HCT116 (cell line): ENCODE measurements at regions not wholly inside any gene's neighbourhood (a gene's known extent, or its start where the extent isn't known, plus 50 kb on each side); places are given as distances from the start of the nearest gene placed in this dataset.

Experiments
- ATAC-seq: fragments of 200-7000 bp; cut with Tn5 transposase; 2 replicates; pipeline ENCODE4 v1.9.1; 2020; ENCODE audit warnings: mild to moderate bottlenecking, moderate library complexity
- BruUV-seq: library from RNA; stranded (reverse); fragments of 400-500 nt; replicated peaks from 2 replicates; lab custom pipeline; 2021; lab: Mats Ljungman, UMichigan
- CTCF ChIA-PET: fragments of 300-600 bp; sonication (Branson Sonifier 250); formaldehyde crosslinking; loops from one replicate; lab custom pipeline; 2021; ENCODE audit warnings: antibody characterized with exemption; lab: Charles Lee
- POLR2A ChIA-PET: fragments of 300-600, 350-600 bp; sonication (Branson Sonifier 250); formaldehyde crosslinking; loops from one replicate; lab custom pipeline; 2021; ENCODE audit warnings: antibody characterized with exemption; lab: Charles Lee
- RAD21 ChIA-PET, 2 experiments: fragments of 300-600 bp; sonication (Branson Sonifier 250); formaldehyde crosslinking; loops; one replicate each; lab custom pipeline; 2023; ENCODE audit warnings: low total read pairs in 2 of 2; ENCODE audit not compliant: uncharacterized antibody in 2 of 2, unreplicated experiment in 2 of 2, low non-redundant PET in 1 of 2; lab: Charles Lee
- DNase-seq: peaks from one replicate; pipeline ENCODE4 v3.0.0-alpha.2; 2010; ENCODE audit warnings: low read depth, low spot score
- H2AFZ ChIP-seq: fragments of 200-600 bp; shearing (Covaris generic), sonication (generic); 2 replicates; pipeline ENCODE4 v1.6.1; 2017; ENCODE audit warnings: low read depth, mixed run types, mixed read lengths, antibody characterized with exemption, low read length; ENCODE audit not compliant: poor library complexity, severe bottlenecking
- H3K27ac ChIP-seq: 2 replicates; pipeline ENCODE4 v1.5.1; 2012; ENCODE audit warnings: low read depth, low read length
- H3K27me3 ChIP-seq: fragments of 200-600 bp; sonication (generic); 2 replicates; pipeline ENCODE4 v1.6.1; 2016; ENCODE audit warnings: mixed run types, low read length, mixed read lengths; ENCODE audit not compliant: insufficient read depth
- H3K36me3 ChIP-seq, 2 experiments: fragments of 200-500 bp in 1 of 2; fragments of 200-600 bp in 1 of 2; sonication (Bioruptor generic) in 1 of 2; sonication (generic) in 1 of 2; 2 replicates each; pipeline versions ENCODE4 v1.5.1 to v1.6.1; 2014 to 2016; ENCODE audit warnings: low read length in 2 of 2, inconsistent platforms in 1 of 2, mixed read lengths in 1 of 2, mixed run types in 1 of 2; ENCODE audit not compliant: insufficient read depth in 2 of 2, control insufficient read depth in 1 of 2
- H3K4me1 ChIP-seq, 2 experiments: fragments of 200-600 bp in 1 of 2; sonication (generic) in 1 of 2; 2 replicates each; pipeline versions ENCODE4 v1.5.1 to v1.6.1; 2012 to 2017; ENCODE audit warnings: low read length in 2 of 2, inconsistent platforms in 1 of 2, mild to moderate bottlenecking in 1 of 2, mixed read lengths in 1 of 2, mixed run types in 1 of 2, moderate library complexity in 1 of 2; ENCODE audit not compliant: insufficient read depth in 2 of 2, control insufficient read depth in 1 of 2
- H3K4me2 ChIP-seq: fragments of 200-600 bp; sonication (generic); 2 replicates; pipeline ENCODE4 v1.6.1; 2017; ENCODE audit warnings: mixed run types, low read length, mixed read lengths
- H3K4me3 ChIP-seq, 2 experiments: fragments of 200-600 bp in 1 of 2; sonication (generic) in 1 of 2; replicated peaks in 1 of 2; 2 replicates each; pipeline ENCODE4 v1.5.1; 2011 to 2016; ENCODE audit warnings: low read length in 2 of 2, control low read depth in 1 of 2, low read depth in 1 of 2, mild to moderate bottlenecking in 1 of 2, mixed read lengths in 1 of 2, mixed run types in 1 of 2
- H3K79me2 ChIP-seq: fragments of 200-600 bp; sonication (generic); 2 replicates; pipeline ENCODE4 v1.6.1; 2017; ENCODE audit warnings: mild to moderate bottlenecking, mixed run types, low read length, moderate library complexity, mixed read lengths; ENCODE audit not compliant: insufficient read depth
- H3K9ac ChIP-seq: fragments of 200-600 bp; sonication (generic); 2 replicates; pipeline ENCODE4 v1.6.1; 2016; ENCODE audit warnings: low read length, mixed read lengths
- H3K9me2 ChIP-seq: fragments of 200-600 bp; sonication (generic), shearing (Covaris generic); 2 replicates; pipeline ENCODE4 v1.6.1; 2017; ENCODE audit warnings: mixed run types, mild to moderate bottlenecking, moderate library complexity; ENCODE audit not compliant: insufficient read depth
- H3K9me3 ChIP-seq, 2 experiments: fragments of 200-500 bp in 1 of 2; fragments of 200-600 bp in 1 of 2; sonication (Bioruptor generic) in 1 of 2; sonication (generic) in 1 of 2; 2 replicates each; pipeline ENCODE4 v1.6.1; 2014 to 2017; ENCODE audit warnings: low read length in 2 of 2, mixed read lengths in 2 of 2, inconsistent platforms in 1 of 2, low read depth in 1 of 2, mild to moderate bottlenecking in 1 of 2, mixed run types in 1 of 2, moderate library complexity in 1 of 2; ENCODE audit not compliant: control insufficient read depth in 1 of 2, insufficient read depth in 1 of 2
- H4K20me1 ChIP-seq: fragments of 200-600 bp; sonication (generic), shearing (Covaris generic); 2 replicates; pipeline ENCODE4 v1.6.1; 2017; ENCODE audit warnings: mixed run types, mild to moderate bottlenecking, moderate library complexity; ENCODE audit not compliant: insufficient read depth
- CBX3 ChIP-seq: IDR thresholded peaks from 2 replicates; pipeline ENCODE4 v1.6.1; 2012; ENCODE audit warnings: low read depth
- CEBPB ChIP-seq: IDR thresholded peaks from 2 replicates; pipeline ENCODE4 v1.6.1; 2012; ENCODE audit warnings: low read depth
- EGR1 ChIP-seq: IDR thresholded peaks from 2 replicates; pipeline ENCODE4 v1.6.1; 2012; ENCODE audit warnings: low read depth
- EZH2 ChIP-seq: fragments of 200-600 bp; sonication (generic); IDR thresholded peaks from 2 replicates; pipeline ENCODE4 v1.6.1; 2017; ENCODE audit warnings: antibody characterized with exemption, mixed run types
- EZH2phosphoT487 ChIP-seq: fragments of 200-600 bp; IDR thresholded peaks from 2 replicates; pipeline ENCODE4 v1.6.1; 2018; ENCODE audit warnings: antibody characterized with exemption, borderline replicate concordance
- FOSL1 ChIP-seq: IDR thresholded peaks from 2 replicates; pipeline ENCODE4 v1.6.1; 2012; ENCODE audit warnings: low read depth
- JUND ChIP-seq: IDR thresholded peaks from 2 replicates; pipeline ENCODE4 v1.6.1; 2012
- POLR2A ChIP-seq: IDR thresholded peaks from 2 replicates; pipeline ENCODE4 v1.7.0; 2011; ENCODE audit warnings: borderline replicate concordance; ENCODE audit not compliant: insufficient read depth, insufficient read length; ENCODE audit errors: extremely low read depth
- RAD21 ChIP-seq: IDR thresholded peaks from 2 replicates; pipeline ENCODE4 v1.6.1; 2012; ENCODE audit warnings: low read depth, mild to moderate bottlenecking
- SIN3A ChIP-seq: IDR thresholded peaks from 2 replicates; pipeline ENCODE4 v1.6.1; 2012; ENCODE audit warnings: low read depth
- SP1 ChIP-seq: IDR thresholded peaks from 2 replicates; pipeline ENCODE4 v1.6.1; 2012; ENCODE audit warnings: low read depth
- SRF ChIP-seq: IDR thresholded peaks from 2 replicates; pipeline ENCODE4 v1.6.1; 2012; ENCODE audit warnings: low read depth
- TCF7L2 ChIP-seq: IDR thresholded peaks from 2 replicates; pipeline ENCODE4 v1.7.0; 2011; ENCODE audit warnings: borderline replicate concordance, inconsistent platforms; ENCODE audit not compliant: insufficient read depth, insufficient read length; ENCODE audit errors: extremely low read depth
- YY1 ChIP-seq: IDR thresholded peaks from 2 replicates; pipeline ENCODE4 v1.6.1; 2011; ENCODE audit warnings: low read length, low read depth, moderate library complexity, mild to moderate bottlenecking; ENCODE audit not compliant: insufficient replicate concordance; ENCODE audit errors: extremely low read depth
- ZFX ChIP-seq: fragments of 450-650 bp; IDR thresholded peaks from 2 replicates; pipeline ENCODE4 v1.6.1; 2017
- intact Hi-C: fragments of 100-400 bp; cut with micrococcal nuclease; formaldehyde crosslinking; loops from 2 replicates; pipeline ENCODE4 v1.10.0; 2022
- TF ChIP-seq, protein P1 (sequence below), 3 experiments: fragments of 200-600 bp in 1 of 3; sonication (generic) in 1 of 3; IDR thresholded peaks in 2 of 3; conservative IDR thresholded peaks in 1 of 3; 2 replicates each; pipeline ENCODE4 v1.5.1; 2012 to 2017; ENCODE audit warnings: low read depth in 2 of 3, low read length in 2 of 3, antibody characterized with exemption in 1 of 3, borderline replicate concordance in 1 of 3, control low read depth in 1 of 3, mild to moderate bottlenecking in 1 of 3, mixed read lengths in 1 of 3, mixed run types in 1 of 3, moderate library complexity in 1 of 3; ENCODE audit not compliant: insufficient read depth in 1 of 3
- TF ChIP-seq, protein P2 (sequence below): IDR thresholded peaks from 2 replicates; pipeline ENCODE4 v1.6.1; 2012; ENCODE audit warnings: low read depth
- TF ChIP-seq, protein P3 (sequence below): IDR thresholded peaks from 2 replicates; pipeline ENCODE4 v1.6.1; 2012

DNA sequence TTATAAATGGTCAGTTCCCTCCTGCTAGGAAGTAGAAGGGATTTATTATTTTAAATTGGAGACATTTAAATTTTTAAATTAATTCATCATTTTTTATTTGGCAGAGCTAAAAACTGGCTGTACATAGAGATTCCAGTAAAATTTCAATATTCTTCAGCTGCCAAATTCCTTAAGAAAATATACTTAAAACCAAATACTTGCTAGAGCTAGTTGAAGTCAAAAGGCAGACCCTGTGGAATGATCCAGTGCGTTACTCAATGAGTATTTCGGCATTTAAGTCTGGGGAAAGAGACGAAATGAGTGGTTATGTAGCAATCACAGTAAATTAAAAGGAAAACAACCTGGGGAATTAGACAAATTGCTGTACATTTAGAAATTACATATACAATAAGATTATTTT lies 1104.7 kb downstream of the SLC6A15 start:
- Histone ChIP-seq H3K4me3 (no peak overlapping the region), H3K4me2 (no peak overlapping the region), H3K9ac (no peak overlapping the region), H3K27ac (no peak overlapping the region), H3K4me1 (no peaks in the 10 kb centered on the region), H3K79me2 (no peaks in the 10 kb centered on the region), H3K9me3 (no peaks in the 10 kb centered on the region), H3K27me3 (no peaks in the 10 kb centered on the region), H2AFZ (no peak overlapping the region), H4K20me1 (no peaks in the 10 kb centered on the region), H3K9me2 (no peaks in the 10 kb centered on the region)
- ATAC-seq (no peak), DNase-seq (no peak)
- intact Hi-C loops, result no loop called here
- no TSS peak for BruUV-seq
- ChIA-PET POLR2A (no interaction called here), CTCF (interaction anchor here (1.8 kb wide), 1 partner anchor 18 kb away, joined by 6 read pairs; no protein-coding TSS in a partner anchor), RAD21 (no interaction called here)
- TF ChIP-seq ZFX, result no peak
- TF ChIP-seq TCF7L2, result no peak
- no peak for TF ChIP-seq SRF
- no peak for TF ChIP-seq FOSL1
- TF ChIP-seq CEBPB, result no peak
- no peak for TF ChIP-seq CBX3
- no peak for TF ChIP-seq RAD21
- TF ChIP-seq, protein P1, sequence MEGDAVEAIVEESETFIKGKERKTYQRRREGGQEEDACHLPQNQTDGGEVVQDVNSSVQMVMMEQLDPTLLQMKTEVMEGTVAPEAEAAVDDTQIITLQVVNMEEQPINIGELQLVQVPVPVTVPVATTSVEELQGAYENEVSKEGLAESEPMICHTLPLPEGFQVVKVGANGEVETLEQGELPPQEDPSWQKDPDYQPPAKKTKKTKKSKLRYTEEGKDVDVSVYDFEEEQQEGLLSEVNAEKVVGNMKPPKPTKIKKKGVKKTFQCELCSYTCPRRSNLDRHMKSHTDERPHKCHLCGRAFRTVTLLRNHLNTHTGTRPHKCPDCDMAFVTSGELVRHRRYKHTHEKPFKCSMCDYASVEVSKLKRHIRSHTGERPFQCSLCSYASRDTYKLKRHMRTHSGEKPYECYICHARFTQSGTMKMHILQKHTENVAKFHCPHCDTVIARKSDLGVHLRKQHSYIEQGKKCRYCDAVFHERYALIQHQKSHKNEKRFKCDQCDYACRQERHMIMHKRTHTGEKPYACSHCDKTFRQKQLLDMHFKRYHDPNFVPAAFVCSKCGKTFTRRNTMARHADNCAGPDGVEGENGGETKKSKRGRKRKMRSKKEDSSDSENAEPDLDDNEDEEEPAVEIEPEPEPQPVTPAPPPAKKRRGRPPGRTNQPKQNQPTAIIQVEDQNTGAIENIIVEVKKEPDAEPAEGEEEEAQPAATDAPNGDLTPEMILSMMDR (IDR thresholded peaks at IDR 0.05 in 2 of 3, conservative IDR thresholded peaks at IDR 0.05 in 1 of 3; ENCODE audit: borderline replicate concordance in 1 of 3, insufficient read depth in 1 of 3, low read depth in 2 of 3, low read length in 2 of 3), result no peak
- TF ChIP-seq, protein P2, sequence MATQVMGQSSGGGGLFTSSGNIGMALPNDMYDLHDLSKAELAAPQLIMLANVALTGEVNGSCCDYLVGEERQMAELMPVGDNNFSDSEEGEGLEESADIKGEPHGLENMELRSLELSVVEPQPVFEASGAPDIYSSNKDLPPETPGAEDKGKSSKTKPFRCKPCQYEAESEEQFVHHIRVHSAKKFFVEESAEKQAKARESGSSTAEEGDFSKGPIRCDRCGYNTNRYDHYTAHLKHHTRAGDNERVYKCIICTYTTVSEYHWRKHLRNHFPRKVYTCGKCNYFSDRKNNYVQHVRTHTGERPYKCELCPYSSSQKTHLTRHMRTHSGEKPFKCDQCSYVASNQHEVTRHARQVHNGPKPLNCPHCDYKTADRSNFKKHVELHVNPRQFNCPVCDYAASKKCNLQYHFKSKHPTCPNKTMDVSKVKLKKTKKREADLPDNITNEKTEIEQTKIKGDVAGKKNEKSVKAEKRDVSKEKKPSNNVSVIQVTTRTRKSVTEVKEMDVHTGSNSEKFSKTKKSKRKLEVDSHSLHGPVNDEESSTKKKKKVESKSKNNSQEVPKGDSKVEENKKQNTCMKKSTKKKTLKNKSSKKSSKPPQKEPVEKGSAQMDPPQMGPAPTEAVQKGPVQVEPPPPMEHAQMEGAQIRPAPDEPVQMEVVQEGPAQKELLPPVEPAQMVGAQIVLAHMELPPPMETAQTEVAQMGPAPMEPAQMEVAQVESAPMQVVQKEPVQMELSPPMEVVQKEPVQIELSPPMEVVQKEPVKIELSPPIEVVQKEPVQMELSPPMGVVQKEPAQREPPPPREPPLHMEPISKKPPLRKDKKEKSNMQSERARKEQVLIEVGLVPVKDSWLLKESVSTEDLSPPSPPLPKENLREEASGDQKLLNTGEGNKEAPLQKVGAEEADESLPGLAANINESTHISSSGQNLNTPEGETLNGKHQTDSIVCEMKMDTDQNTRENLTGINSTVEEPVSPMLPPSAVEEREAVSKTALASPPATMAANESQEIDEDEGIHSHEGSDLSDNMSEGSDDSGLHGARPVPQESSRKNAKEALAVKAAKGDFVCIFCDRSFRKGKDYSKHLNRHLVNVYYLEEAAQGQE, result no peak
- no peak for TF ChIP-seq SIN3A
- no peak for TF ChIP-seq EGR1
- TF ChIP-seq, protein P3, sequence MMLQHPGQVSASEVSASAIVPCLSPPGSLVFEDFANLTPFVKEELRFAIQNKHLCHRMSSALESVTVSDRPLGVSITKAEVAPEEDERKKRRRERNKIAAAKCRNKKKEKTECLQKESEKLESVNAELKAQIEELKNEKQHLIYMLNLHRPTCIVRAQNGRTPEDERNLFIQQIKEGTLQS, result no peak
- no peak for TF ChIP-seq JUND
- TF ChIP-seq EZH2, result no peak
- TF ChIP-seq SP1, result no peak
- no peak for TF ChIP-seq POLR2A
- TF ChIP-seq YY1, result no peak
- TF ChIP-seq EZH2phosphoT487, result no peak
- TF ChIP-seq, all 23 proteins: peak for 0
- no peaks in the 10 kb centered on the region for H3K36me3 ChIP-seq
